Mesothelial cell of epicardium (in vitro differentiated cells): ENCODE measurements at regions not wholly inside any gene's neighbourhood (a gene's known extent, or its start where the extent isn't known, plus 50 kb on each side); places are given as distances from the start of the nearest gene placed in this dataset.

Experiments used
- DNase-seq, 2 experiments: peaks; one replicate each; pipeline ENCODE4 v3.0.0; 2021; ENCODE audit warnings: low spot score in 2 of 2; ENCODE audit not compliant: unreplicated experiment in 2 of 2
- H3K27ac Mint-ChIP-seq: 2 replicates; pipeline ENCODE4 v1.8.0; 2021; ENCODE audit warnings: mixed read lengths
- H3K27me3 Mint-ChIP-seq: 2 replicates; pipeline ENCODE4 v1.8.0; 2021; ENCODE audit warnings: low read depth, mixed read lengths
- H3K36me3 Mint-ChIP-seq: 2 replicates; pipeline ENCODE4 v1.8.0; 2021; ENCODE audit warnings: mixed read lengths
- H3K4me1 Mint-ChIP-seq: 2 replicates; pipeline ENCODE4 v1.8.0; 2021; ENCODE audit warnings: mixed read lengths
- H3K4me3 Mint-ChIP-seq: 2 replicates; pipeline ENCODE4 v1.8.0; 2021; ENCODE audit warnings: mild to moderate bottlenecking, moderate library complexity, mixed read lengths
- H3K9me3 Mint-ChIP-seq: 2 replicates; pipeline ENCODE4 v1.8.0; 2021; ENCODE audit warnings: mixed read lengths
- CTCF ChIP-seq: fragments of 200-600 bp; sonication (generic); IDR thresholded peaks from one replicate; pipeline ENCODE4 v1.5.0; 2021; ENCODE audit warnings: antibody characterized with exemption; ENCODE audit not compliant: unreplicated experiment

GRCh38 chr4:93994175-93994994, 165.8 kb downstream of the ATOH1 start:
- Mint-ChIP-seq H3K4me3 (no peak overlapping the region), H3K27me3 (no peaks in the 10 kb centered on the region), H3K27ac (no peak overlapping the region)

GRCh38 chr4:93996895-93997294, 168.3 kb downstream of the ATOH1 start:
- TF ChIP-seq CTCF, result no peak

More at GRCh38 chr4:93994175-93994994, 165.8 kb downstream of the ATOH1 start:
- no peak for DNase-seq
- TF ChIP-seq CTCF, result no peak
- Mint-ChIP-seq H3K4me1 (no peaks in the 10 kb centered on the region), H3K9me3 (no peaks in the 10 kb centered on the region), H3K36me3 (no peaks in the 10 kb centered on the region)

DNA sequence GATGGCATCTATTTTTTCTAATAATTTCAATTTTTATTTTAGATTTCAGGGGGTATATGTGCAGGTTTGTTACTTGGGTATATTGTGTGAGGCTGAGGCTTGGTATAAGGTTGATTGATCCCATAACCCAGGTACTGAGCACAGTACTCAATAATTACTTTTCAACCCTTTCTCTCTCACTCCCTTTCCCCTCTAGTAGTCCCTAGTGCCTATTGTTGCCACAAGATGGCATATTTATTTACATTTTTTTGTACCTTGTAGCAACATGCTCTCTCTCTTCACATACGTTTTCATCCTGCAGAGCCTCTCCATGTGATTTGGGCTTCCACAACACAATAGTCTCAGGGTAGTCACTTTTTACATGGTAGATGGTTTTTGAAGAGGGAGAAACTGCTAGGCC, 172.0 kb downstream of the ATOH1 start:
- Mint-ChIP-seq H3K4me1 (no peaks in the 10 kb centered on the region), H3K4me3 (no peak overlapping the region), H3K36me3 (no peaks in the 10 kb centered on the region), H3K27ac (no peak overlapping the region), H3K9me3 (no peaks in the 10 kb centered on the region), H3K27me3 (no peaks in the 10 kb centered on the region)
- no peak for TF ChIP-seq CTCF
- no peak for DNase-seq

More at GRCh38 chr4:93996895-93997294, 168.3 kb downstream of the ATOH1 start:
- H3K9me3 Mint-ChIP-seq, result no peaks in the 10 kb centered on the region
- no peak overlapping the region for H3K4me3 Mint-ChIP-seq
- no peaks in the 10 kb centered on the region for H3K27me3 Mint-ChIP-seq
- no peaks in the 10 kb centered on the region for H3K4me1 Mint-ChIP-seq
- H3K36me3 Mint-ChIP-seq, result no peaks in the 10 kb centered on the region
- no peak for DNase-seq
- H3K27ac Mint-ChIP-seq, result no peak overlapping the region

- H3K9me3 Mint-ChIP-seq, result no peaks in the 10 kb centered on the region
- no peak for DNase-seq
- H3K4me1 Mint-ChIP-seq, result no peaks in the 10 kb centered on the region
- no peak overlapping the region for H3K4me3 Mint-ChIP-seq
- TF ChIP-seq CTCF, result no peak
- H3K36me3 Mint-ChIP-seq, result no peaks in the 10 kb centered on the region
- no peaks in the 10 kb centered on the region for H3K27me3 Mint-ChIP-seq
- H3K27ac Mint-ChIP-seq, result no peak overlapping the region
Observed at GRCh38 chr4:94006932-94007331, 178.4 kb downstream of the ATOH1 start.

DNA sequence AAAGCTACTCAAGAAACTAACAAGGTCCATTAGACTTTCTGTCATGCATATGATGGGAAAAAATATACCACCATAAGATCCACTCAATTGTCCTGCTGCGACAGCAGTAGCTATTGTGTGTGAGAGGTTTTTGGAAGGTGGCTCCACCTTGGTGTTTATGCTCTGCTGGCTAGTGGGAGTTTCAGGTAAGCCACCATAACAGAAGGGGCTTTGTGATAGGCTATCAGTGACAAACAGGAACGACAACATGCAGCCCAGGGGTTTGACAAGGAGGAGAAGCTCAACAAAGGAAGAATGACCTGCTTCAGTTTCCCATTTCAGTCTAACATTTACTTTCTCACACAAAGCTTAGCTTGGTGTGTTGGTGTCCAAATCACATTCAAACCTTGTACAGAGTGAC, 182.6 kb downstream of the ATOH1 start:
- Mint-ChIP-seq H3K9me3 (peaks cover 7% of the 10 kb centered on the region), H3K27ac (no peak overlapping the region), H3K4me3 (no peak overlapping the region), H3K36me3 (no peaks in the 10 kb centered on the region), H3K27me3 (no peaks in the 10 kb centered on the region), H3K4me1 (no peaks in the 10 kb centered on the region)
- no peak for DNase-seq
- no peak for TF ChIP-seq CTCF
